HS-27A (cell line): ENCODE measurements at regions not wholly inside any gene's neighbourhood (a gene's known extent, or its start where the extent isn't known, plus 50 kb on each side); places are given as distances from the start of the nearest gene placed in this dataset.

Source experiments
- DNase-seq: peaks from one replicate; pipeline ENCODE4 v3.0.0-alpha.2; 2012; ENCODE audit warnings: low read depth, missing footprints

DNA sequence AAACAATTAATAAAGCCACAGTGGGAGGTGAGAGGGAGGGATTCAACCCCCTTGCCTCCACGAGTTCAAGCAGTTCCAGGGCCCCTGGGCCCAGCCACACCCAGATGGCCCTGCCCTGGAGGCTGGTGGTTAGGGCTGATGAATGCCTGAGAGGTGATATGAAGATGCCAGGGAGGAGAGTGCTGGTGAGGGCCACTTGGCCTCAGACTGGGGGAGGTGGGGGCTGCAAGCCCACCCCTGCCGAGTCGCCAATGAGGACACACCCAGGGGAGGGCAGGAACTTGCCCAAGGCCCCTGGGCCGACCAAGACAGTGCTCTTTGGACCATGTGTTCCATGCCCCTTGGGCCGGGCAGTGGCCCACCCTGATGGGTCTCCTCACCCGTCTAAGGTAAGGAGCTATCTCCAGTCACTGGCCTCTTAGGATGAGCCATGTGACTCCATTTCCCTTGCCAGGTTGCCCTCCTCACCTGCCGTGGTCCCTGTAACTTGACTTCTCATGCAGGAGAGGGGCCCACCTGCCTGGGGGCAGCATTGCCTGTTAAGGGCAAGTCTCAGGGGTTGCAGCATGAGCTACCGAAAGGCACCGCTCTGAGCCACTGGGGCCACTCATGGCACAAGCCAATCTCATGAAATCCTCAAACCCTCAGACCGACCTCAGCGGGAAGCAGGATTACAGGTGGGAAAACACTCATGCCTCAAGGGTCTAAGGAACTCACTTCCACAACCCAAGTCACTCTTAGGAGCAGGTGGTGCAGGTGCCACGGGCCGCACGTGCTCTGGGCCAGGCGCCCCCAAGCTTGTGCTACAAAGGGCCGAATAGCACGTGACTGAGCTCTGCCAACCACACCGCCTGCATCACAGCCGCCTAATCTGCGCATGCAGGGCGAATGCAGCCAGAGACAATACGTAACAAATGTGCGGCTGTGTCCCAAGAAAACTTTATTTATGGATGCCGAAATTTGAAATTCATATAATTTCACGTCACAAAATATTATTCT lies 147.4 kb upstream of the MLN start:
- DNase-seq = no peak

DNA sequence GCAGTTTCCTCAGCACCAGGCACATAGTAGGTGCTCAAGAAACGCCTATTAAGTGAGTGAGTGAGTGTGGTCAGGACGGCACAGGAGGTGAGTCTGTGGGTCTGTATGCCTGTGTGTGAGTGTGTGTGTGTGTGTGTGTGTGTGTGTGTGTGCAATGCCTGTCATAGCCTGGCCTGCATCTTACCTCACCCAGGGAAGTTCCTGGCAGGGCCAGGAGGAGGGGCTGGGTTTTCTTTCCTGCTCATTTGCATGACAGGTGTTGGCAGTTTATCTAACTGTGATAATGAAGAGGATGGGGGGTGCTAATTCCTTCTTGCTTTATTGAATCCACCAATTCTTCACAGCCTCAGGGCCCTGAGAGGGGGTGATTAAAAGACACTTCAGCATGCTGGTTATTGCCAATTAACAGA lies 146.7 kb upstream of the MLN start:
- no peak for DNase-seq

DNA sequence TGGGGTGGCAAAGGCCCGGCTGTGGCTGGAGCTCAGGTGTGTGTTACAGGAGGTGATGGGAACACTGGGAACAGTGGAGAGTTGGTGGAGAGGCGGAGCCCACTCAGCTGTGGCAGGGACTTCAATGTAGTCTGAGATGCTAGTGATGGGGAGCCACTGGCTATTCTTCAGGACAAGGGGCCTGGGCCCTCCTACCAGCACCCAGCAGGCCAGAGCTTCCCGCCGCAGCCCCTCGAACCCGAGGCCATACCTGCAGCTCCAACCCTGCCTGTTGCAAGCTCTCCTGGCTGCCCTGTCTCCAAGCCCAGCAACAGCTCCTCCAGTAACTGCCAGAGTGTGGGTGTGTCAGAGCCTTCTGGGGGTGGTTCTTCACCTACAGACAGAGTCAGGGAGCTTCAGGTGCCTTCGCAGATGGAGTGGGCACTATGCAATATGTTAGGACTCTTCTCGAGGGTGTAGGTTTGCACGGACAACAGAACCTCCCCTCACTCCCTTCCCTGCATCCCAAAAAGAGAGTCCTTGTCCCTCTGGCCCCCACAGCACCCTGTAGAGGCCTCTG lies 146.2 kb upstream of the MLN start:
- no peak for DNase-seq

DNA sequence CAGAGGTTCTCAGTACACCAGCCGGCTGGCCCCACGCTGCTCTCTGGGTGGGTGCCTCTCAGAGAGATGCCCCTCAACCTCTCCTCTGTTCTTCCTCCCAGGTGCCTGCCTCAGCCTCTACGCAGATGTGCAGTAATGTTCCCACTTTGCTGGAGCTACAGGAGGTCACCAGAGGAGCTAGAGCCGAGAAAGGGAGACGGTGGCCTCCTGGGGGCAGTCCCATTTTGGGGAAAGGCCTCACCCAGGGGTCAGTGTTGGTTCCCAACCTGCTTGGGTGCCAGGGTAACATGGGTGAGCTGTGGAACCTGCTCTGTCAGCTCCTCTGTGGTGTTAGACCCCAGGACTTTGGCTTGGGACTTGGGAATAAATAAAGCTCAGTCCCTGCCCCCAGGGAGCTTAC lies 145.3 kb upstream of the MLN start:
- no peak for DNase-seq

DNA sequence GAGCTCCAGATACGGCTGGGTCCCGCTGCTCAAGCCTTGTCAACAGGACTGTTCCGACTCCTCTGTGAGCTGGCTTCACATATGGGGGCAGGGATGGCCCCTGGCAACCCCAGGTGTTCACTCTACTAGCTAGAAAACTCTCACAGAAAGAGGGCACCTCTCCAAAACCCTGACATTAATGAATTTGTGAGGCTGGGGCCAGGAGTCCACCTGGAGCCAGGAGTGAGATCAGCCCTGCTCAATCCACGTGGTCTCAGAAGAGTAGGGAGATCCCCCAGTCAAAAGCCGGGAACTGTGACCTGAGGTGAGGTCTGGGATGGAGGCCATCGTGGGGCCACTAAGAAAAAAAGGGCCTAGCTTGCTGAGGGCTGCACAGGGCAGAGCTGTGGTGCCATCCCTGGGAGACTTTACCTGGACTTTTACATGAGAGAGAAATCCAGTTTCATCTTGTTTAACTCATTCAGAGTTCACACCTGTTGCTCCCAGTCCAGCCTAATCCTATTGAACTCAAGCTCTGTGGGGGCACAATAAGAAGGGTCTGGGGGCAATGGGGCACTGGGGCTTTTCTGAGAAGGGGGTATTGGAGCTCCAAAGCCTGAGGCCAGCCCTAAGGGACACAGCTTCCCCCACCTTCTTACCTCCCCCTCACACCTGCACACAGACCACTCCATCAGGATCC lies 144.3 kb upstream of the MLN start:
- no peak for DNase-seq

DNA sequence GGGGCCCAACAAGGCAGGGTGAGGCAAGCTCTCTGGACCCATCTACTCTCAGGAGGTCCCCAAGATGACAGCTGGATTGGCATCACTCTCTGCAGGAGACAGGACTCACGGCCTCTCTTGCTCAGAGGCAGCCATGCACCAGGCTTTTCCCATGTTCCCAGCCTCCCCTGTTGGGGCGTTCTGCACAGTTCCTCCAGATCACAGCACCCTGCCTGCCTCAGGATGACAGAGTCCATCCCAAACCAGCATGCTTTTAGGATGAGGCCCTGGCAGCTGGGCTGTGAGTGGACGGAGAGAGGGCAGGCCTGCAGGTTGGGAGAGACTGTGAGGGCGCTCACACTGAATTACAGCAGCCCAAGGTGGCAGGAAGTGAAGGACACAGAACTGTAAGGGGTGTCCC lies 143.2 kb upstream of the MLN start:
- no peak for DNase-seq

DNA sequence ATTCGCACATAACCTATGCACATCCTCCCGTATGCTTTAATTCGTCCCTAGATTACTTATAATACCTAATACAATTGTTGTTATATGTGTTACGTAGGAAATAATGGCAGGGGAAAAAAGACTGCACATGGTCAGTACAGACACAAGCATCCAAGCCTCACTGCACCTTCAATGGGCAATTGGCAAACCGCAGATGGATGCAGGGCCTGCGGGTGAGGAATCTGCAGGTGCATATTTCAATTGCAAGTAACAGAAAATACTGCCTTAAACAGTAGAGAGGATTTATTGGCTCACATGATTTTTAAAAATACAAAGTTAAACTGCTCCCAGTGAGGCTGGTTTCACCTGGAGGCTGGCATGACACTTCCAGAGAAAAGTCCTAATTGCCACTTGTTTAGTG lies 142.1 kb upstream of the MLN start:
- DNase-seq = no peak

DNA sequence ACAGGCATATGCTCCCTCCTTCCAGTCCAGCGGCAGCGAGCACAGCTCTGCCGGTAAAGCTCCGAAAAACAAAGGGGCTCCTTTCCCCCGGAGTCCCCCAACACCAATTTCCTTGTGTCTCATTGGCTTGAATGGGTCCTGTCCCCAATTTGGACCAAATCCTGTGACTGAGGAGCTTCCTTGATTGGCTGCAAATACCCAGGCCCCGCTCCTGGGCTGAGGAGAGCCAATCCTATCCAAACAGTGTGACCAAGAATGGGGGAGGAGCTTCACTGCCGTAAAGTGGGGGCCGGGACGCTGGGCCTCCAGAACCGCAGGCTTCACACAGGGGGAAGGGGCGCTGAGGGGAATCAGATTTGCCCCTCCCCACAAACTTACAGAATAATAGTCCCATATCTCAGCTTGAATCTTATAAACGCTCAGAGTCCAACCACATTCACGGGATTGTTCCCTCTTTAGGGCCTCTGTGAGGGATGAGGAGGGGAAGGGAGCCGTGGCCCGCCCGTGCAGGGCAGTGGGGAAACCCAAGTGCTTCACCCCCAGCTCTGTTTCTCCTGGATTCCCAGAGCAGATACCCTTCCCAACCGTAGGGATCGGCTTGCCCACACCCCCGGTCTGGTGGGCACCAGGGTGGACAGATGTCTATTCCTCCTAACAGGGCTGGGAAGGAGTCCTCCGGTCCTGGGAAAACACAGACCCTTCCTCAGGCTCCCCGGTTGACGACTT lies 141.0 kb upstream of the MLN start:
- no peak for DNase-seq

DNA sequence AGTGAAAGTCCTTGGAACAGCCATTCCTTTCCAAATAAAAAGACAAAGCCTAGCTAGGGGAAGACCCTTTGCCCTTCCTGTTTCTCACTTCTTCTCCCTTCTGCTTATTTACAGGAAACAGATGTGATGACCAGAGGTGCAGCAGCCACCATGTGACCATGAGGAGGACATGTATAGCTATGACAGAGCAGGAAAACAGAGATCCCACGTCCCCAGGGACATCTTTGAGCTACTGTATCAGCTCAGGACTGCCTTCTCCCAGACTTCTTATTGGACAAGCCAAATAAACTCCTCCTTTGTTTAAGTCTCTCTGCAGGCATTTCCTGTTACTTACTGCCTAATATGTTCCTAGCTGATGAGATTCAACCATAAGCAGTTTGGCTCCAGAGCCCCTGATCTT lies 133.1 kb upstream of the MLN start:
- DNase-seq = no peak

DNA sequence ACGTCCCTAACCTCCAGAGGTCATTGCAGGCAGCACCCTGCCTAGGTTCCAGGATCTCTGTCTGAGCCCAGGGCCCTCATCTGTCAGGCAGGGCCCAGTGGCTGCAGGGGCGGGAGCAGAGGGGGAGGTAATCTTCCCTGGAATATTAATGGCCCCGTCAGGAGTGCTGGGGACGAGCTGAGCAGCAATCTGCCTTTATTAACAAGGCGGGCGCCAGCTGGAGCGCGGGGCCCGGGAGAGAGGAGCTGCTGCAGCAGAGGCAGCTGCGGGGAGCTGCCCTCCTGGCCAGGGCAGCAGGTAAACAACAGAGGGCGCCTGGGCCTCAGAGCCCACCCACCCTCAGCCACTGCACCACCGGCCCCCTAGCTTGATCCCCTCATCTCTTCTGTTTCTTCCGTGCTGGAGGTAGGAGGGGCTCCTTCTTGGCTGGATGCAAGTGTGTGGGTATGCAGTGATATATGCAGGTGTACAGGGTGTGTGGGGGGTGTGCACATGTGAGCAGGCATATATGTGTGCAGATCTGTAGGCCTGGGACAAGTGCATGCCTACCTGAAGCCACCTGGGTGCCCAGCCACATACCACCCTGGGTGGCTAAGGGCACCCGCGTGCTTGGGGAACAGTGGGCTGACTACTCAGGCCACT lies 131.8 kb upstream of the MLN start:
- DNase-seq = no peak

DNA sequence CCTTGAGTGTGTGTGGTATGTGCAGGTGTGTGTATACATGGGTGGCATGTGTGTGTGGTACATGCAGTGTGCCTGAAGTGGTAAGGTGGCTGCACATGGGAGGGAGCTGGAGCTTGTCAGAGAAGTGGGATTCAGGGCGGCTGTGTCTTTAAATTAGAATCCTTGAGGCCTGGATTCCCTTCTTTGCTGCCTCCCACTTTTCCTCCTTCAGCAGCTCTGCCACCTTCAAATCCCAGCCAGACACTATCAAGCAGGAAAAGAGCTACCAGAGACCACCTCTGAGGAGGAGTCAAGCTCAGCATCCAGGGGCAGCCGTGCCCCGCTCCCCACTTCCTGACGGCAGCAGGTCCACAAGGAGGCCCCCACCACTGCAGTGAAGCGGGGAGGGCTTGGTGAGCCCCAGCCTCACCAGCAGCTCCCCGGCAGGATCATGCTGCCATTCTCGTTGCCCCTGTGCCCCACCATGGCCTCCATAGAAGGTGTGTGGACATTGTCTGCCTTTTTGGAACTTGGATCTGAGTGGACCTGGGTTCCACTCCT lies 131.0 kb upstream of the MLN start:
- no peak for DNase-seq

DNA sequence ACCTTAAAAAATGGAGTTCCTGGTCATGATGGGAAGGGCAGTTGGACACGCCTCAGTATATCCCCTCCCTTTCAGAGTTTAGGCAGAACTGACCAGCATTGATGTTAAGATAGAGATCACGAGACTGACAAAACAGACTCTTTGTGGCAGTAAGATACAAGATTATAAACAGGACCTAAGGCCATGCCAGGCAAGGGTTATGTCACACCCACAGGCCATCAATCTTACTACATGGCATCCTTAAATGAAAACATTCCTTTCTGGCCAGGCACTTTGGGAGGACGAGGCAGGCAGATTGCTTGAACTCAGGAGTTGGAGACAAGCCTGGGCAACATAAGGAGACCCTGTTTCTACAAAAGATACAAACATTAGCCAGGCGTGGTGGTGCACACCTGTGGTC lies 129.3 kb upstream of the MLN start:
- no peak for DNase-seq

DNA sequence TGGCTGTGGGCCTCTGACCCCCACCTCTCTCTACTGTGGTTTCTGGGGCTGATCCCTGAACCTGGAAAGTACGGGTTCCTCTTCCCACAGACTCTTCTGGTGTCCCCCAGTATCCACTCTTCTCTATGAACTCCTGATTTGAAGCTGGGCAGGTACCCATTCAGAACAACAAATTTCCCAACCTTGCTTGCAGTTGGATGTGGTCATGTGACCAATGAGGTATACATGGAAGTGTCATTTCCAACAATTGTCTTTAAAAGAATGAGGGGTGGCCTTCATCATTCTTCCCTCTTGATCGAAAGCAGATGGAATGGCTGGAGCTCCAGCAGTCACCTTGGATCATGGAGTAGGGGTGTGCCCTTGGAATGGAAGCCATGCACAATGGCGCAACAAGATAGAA lies 128.0 kb upstream of the MLN start:
- no peak for DNase-seq

DNA sequence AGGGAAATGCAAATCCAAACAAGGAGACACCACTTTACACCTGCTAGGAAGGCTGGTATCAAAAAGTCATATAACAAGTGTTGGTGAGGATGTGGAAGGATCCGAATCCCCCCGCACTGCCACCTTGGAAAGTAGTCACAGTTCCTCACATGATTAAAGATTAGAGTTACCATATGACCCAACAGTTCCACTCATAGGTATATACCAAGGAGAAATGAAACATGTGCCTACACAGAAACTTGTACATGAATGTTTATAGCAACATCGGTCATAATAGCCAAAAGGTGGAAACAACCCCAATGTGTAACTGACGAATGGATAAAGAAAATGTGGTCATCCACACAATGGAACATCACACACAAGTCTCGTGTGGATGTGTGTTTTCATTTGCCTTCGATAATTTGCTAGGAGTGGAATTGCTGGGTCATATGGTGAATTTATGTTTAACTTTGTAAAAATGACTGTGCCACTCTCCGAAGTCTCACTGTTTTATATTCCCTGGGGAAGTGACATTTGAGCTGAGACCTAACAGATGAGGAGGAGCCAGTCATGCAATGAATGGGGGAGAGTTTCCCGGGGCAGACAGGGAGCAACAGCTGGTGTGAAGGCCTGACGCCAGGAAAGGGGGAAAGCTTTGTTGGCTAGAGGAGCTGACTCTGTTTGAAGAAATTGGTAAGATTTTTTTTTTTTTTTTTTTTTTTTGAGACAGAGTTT lies 125.9 kb upstream of the MLN start:
- DNase-seq = no peak

DNA sequence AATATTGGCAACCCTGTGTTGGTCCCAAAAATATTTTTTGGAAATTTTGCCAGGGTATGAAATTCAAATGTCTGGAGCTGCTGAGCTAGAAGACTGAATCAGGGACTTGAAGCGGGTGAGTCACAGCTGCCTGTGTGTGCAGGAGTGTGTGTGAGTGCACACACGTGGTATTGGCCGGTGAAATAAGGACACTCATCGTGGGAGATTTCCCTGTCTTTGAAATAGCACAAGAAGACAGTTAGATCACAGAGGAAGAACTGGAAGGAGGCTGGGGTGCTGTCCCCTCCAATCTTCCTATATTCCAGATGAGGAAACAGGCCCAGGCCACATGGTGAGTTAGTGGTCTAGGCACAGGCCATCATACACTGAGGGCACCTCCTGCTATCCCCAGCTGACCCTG lies 123.8 kb upstream of the MLN start:
- no peak for DNase-seq

DNA sequence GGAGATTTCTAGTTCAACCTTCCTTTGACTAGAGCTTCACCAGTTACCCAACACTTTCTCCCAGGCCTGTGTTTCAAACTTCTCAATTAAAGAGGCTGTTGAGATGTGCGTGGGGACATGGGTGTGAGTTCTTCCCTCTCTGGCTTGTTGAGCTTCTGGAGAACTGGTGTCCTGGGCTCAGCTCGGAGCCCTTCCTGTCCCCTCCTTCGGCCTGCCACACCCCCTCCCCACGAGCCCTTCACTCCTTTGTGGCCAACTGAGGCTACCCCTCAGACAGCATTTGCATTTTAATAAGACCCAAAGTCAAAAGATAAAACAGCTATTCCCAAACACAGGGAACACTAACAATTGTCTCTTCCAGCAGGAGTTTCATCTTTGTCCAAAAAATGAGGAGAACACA lies 123.3 kb upstream of the MLN start:
- DNase-seq = no peak

DNA sequence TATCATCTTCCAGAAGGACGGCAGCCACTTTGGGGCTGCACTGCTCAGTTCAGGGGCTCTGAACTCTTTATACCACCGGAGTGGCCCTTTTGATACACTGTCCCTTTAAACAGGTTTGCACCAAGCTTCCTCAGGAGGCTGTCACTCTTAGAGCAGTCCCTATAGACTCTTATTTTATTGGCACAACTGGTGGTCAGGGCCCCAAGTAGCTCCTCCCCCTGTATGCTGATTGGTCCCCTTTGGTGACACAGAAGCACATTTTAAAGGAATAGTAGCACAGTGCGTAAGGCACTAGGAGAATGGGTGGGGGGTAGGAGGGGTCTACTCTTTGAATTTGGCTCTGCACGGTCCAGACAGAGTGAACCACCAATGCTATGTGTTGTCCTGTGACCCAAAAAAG lies 122.6 kb upstream of the MLN start:
- no peak for DNase-seq

DNA sequence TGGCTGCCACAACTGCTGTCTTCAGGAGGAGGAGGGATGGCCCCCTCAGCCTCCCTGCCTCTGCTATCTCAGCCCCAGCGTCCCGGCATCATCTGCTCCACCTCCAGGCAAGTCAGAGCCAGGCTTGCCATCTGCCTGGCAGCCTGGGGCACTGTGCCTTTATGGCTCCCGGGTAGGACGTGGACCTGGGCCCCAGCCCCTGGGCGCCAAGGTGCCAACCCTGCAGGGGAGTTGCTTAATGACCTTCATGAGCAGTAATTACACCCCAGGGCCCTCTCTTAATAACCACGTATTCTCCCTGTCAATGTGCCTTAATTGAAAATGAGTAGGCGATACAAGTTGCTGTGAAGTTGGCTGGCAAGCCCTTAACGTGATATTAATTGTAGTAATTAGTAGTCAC lies 122.1 kb upstream of the MLN start:
- no peak for DNase-seq

DNA sequence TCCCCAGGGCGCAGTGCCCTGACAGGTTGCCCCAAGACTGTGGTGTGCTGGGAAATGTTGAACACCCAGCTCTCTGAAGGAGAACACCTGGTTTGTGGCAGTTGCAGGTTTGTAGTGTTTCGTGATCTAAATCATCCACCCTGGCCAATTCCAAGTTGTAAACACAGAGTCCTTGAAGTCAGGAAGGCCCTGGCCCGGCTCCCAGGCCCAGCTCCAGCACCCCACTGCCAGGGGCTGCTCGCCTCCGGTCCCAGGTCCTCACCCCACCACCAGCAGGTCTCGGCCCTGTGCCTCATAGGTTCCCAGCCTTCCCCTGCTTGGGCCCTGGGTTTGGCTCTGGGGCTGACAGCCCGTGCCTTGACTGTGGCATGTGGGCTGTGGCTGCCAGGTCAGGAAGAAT lies 121.4 kb upstream of the MLN start:
- DNase-seq = no peak

DNA sequence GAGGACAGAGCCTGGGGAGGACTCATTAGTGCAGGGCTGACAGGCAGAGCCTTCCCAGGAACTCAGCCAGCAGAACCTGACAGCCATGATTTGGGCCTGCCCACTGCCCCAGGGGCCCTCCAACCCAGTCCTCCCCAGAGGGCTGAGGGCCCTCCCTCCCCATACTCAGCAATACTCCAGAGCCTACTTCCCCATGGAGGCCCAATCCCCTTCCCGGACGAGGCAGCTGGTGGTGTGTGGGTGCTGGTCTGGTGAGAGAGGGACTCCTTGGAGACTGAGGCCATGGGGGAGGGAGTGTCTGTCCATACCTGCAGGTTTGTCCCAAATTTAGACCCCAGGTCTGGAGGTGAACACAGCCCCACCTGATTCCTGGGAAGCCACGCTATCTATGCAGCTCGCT lies 120.9 kb upstream of the MLN start:
- DNase-seq = no peak

DNA sequence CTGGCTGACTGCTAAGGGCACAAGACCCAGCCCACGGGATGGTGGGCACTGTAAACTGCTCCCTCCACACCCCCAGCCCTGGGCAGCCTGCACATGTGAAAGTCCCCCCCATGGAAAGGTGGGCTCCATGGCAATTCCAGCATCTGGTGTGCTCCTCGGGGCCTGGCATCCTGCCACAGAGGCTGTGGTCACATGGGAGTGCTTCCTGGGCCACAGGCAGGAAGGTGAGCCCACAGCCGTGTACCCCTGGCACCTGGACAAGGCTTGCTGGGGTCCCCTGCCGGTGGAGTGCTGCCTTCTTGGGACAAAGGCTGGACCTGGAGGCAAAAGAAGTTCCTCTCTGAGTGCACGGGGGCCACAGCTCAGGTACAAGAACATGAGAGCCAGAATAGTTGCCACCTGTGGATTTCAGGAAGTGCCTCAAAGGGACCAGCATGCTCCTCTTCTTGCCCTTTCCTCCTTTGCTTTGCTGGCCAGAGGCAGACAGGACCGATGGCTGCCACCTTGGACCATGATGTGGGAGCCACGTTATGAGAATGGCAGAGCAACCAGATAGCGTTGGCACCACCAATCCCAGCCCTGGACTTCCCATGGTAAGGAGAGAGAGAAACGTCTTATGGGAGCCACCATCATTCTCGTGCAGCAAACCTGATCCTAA lies 120.2 kb upstream of the MLN start:
- DNase-seq = no peak
